ENCODE measurements at regions not wholly inside any gene's neighbourhood (a gene's known extent, or its start where the extent isn't known, plus 50 kb on each side); places are given as distances from the start of the nearest gene placed in this dataset.

DNA sequence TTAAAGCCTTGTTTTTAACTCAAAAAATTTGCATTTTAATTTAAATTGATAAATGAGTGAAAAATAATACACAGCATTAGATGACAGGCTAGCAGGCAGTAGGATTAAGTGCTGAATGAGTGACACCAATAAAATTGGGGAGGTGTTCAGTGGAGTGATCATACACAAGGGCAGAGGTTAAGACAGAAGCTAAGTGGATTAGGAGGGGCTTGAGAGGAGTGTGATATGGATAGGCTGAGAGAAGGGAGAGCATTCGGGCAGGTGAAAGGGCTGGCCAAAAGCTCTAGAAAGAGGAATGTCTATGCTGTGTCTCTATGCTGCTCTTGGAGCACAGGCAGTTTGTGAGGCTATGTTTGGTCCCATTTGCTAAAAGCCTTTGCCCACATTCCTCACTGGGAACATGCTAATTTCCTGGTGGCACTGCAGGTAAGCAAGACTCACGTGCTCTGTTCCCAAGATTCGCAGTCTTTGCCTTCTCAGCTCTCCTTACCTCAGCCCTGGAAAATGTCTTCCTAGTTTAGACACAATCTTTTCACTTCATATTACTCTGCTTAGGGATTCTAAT, 52.8 kb upstream of the CCSER1 start:
- Histone ChIP-seq H3K27ac (ENCODE audit: low read depth in 2 of 2, low read length in 1 of 2) (no peak overlapping the region), H4K20me1 (ENCODE audit: insufficient read depth) (no peaks in the 10 kb centered on the region)
- CTCF ChIA-PET = no interaction called here

More for the DNA sequence above, 52.8 kb upstream of the CCSER1 start:
- DNase-seq = no peak
- no peaks in the 10 kb centered on the region for H3K27me3 ChIP-seq (ENCODE audit: insufficient read depth)
- peaks cover 0 to 3% of the 10 kb centered on the region in 2 experiments; a peak in 2 of 4 replicates for H3K4me1 ChIP-seq (ENCODE audit: control insufficient read depth in 1 of 2, insufficient read depth in 2 of 2, low read depth in 1 of 2, low read length in 1 of 2)
- no peaks in the 10 kb centered on the region for H3K9me3 ChIP-seq
- H3F3A ChIP-seq (replicated peaks; ENCODE audit: insufficient read depth) = no peaks in the 10 kb centered on the region
- no peaks in the 10 kb centered on the region for H3K36me3 ChIP-seq (replicated peaks in 1 of 2; ENCODE audit: control insufficient read depth in 1 of 2, insufficient read depth in 2 of 2, low read length in 1 of 2)
- TF ChIP-seq NRF1 (IDR thresholded peaks at IDR 0.05; ENCODE audit: low read depth, low read length) (no peak), FOXM1 (IDR thresholded peaks at IDR 0.05; ENCODE audit: low read depth) (no peak), POLR2AphosphoS5 (IDR thresholded peaks at IDR 0.05; ENCODE audit: low read depth, low read length) (no peak), NFIC (IDR thresholded peaks at IDR 0.05; ENCODE audit: borderline replicate concordance) (no peak), CHD2 (IDR thresholded peaks at IDR 0.05; ENCODE audit: low read length, partially characterized antibody) (no peak), MEF2A (IDR thresholded peaks at IDR 0.05; ENCODE audit: borderline replicate concordance, low read depth) (no peak)
- TF ChIP-seq, protein P1, sequence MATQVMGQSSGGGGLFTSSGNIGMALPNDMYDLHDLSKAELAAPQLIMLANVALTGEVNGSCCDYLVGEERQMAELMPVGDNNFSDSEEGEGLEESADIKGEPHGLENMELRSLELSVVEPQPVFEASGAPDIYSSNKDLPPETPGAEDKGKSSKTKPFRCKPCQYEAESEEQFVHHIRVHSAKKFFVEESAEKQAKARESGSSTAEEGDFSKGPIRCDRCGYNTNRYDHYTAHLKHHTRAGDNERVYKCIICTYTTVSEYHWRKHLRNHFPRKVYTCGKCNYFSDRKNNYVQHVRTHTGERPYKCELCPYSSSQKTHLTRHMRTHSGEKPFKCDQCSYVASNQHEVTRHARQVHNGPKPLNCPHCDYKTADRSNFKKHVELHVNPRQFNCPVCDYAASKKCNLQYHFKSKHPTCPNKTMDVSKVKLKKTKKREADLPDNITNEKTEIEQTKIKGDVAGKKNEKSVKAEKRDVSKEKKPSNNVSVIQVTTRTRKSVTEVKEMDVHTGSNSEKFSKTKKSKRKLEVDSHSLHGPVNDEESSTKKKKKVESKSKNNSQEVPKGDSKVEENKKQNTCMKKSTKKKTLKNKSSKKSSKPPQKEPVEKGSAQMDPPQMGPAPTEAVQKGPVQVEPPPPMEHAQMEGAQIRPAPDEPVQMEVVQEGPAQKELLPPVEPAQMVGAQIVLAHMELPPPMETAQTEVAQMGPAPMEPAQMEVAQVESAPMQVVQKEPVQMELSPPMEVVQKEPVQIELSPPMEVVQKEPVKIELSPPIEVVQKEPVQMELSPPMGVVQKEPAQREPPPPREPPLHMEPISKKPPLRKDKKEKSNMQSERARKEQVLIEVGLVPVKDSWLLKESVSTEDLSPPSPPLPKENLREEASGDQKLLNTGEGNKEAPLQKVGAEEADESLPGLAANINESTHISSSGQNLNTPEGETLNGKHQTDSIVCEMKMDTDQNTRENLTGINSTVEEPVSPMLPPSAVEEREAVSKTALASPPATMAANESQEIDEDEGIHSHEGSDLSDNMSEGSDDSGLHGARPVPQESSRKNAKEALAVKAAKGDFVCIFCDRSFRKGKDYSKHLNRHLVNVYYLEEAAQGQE (IDR thresholded peaks at IDR 0.05; ENCODE audit: low read depth, low read length) = no peak
- whole genome bisulfite sequencing (ENCODE audit: low lambda C conversion rate) = 64% methylated on average over 3 of the region's 3 CpGs
- no peak overlapping the region for H3K4me3 ChIP-seq (ENCODE audit: low read depth in 2 of 2, low read length in 1 of 2)
- H3K9ac ChIP-seq = no peak overlapping the region
- no peaks in the 10 kb centered on the region for H3K79me2 ChIP-seq (ENCODE audit: insufficient read depth)
- POLR2A ChIA-PET = no interaction called here
- H2AFZ ChIP-seq (ENCODE audit: low read depth) = no peak overlapping the region
- H3K4me2 ChIP-seq = no peak overlapping the region
- H3K9me2 ChIP-seq = no peaks in the 10 kb centered on the region

All from SK-N-SH (cell line).